Neural progenitor cell (in vitro differentiated cells): ENCODE measurements at regions not wholly inside any gene's neighbourhood (a gene's known extent, or its start where the extent isn't known, plus 50 kb on each side); places are given as distances from the start of the nearest gene placed in this dataset.

Source experiments
- DNase-seq: peaks from one replicate; pipeline ENCODE4 v3.0.0-alpha.2; 2016; ENCODE audit warnings: low spot score
- H2AFZ ChIP-seq: fragments of 200-600 bp; sonication (generic); replicated peaks from 2 replicates; pipeline ENCODE4 v1.6.1; 2016; ENCODE audit warnings: antibody characterized with exemption
- H3F3A ChIP-seq: fragments of 200-600 bp; sonication (generic); 2 replicates; pipeline ENCODE4 v1.6.1; 2016; ENCODE audit warnings: antibody characterized with exemption, low read depth
- H3K27ac ChIP-seq: fragments of 200-600 bp; sonication (generic); 2 replicates; pipeline ENCODE4 v1.5.1; 2016; ENCODE audit warnings: mild to moderate bottlenecking
- H3K27me3 ChIP-seq: fragments of 200-600 bp; sonication (generic); 2 replicates; pipeline ENCODE4 v1.6.1; 2016; ENCODE audit warnings: mild to moderate bottlenecking, moderate library complexity
- H3K36me3 ChIP-seq: fragments of 200-600 bp; sonication (generic); 2 replicates; pipeline ENCODE4 v1.5.1; 2016
- H3K4me1 ChIP-seq: fragments of 200-600 bp; sonication (generic); 2 replicates; pipeline ENCODE4 v1.6.1; 2016; ENCODE audit warnings: mixed run types
- H3K4me2 ChIP-seq: fragments of 200-600 bp; sonication (generic); 2 replicates; pipeline ENCODE4 v1.6.1; 2016
- H3K4me3 ChIP-seq: fragments of 200-600 bp; sonication (generic); 2 replicates; pipeline ENCODE4 v1.5.1; 2016
- H3K79me2 ChIP-seq: fragments of 200-600 bp; sonication (generic); 2 replicates; pipeline ENCODE4 v1.6.1; 2016; ENCODE audit warnings: low read depth
- H3K9ac ChIP-seq: fragments of 200-600 bp; sonication (generic); 2 replicates; pipeline ENCODE4 v1.6.1; 2016
- H3K9me3 ChIP-seq: fragments of 200-600 bp; sonication (generic); 2 replicates; pipeline ENCODE4 v1.5.1; 2016; ENCODE audit warnings: low read depth
- H4K20me1 ChIP-seq: fragments of 200-600 bp; sonication (generic); 2 replicates; pipeline ENCODE4 v1.6.1; 2016; ENCODE audit warnings: low read depth
- H3K27ac Mint-ChIP-seq: 3 replicates; pipeline ENCODE4 v1.8.0; 2021; ENCODE audit warnings: mixed read lengths
- H3K27me3 Mint-ChIP-seq: 2 replicates; pipeline ENCODE4 v1.8.0; 2022; ENCODE audit warnings: low read depth, mild to moderate bottlenecking, inconsistent platforms, moderate library complexity, mixed read lengths; ENCODE audit not compliant: insufficient read depth
- H3K36me3 Mint-ChIP-seq: 3 replicates; pipeline ENCODE4 v1.8.0; 2021; ENCODE audit warnings: mixed read lengths
- H3K4me1 Mint-ChIP-seq: 3 replicates; pipeline ENCODE4 v1.8.0; 2021; ENCODE audit warnings: mixed read lengths
- H3K4me3 Mint-ChIP-seq: 3 replicates; pipeline ENCODE4 v1.8.0; 2021; ENCODE audit warnings: mild to moderate bottlenecking, moderate library complexity, mixed read lengths
- H3K9me3 Mint-ChIP-seq: 3 replicates; pipeline ENCODE4 v1.8.0; 2020; ENCODE audit warnings: mixed read lengths
- CTCF ChIP-seq: fragments of 200-600 bp; sonication (generic); IDR thresholded peaks from 2 replicates; pipeline ENCODE4 v1.5.1; 2017; ENCODE audit warnings: antibody characterized with exemption, mild to moderate bottlenecking
- EZH2 ChIP-seq: fragments of 200-600 bp; sonication (generic); IDR thresholded peaks from 2 replicates; pipeline ENCODE4 v1.6.1; 2017; ENCODE audit warnings: antibody characterized with exemption, mild to moderate bottlenecking, moderate library complexity
- EZH2phosphoT487 ChIP-seq: fragments of 200-600 bp; sonication (generic); IDR thresholded peaks from 2 replicates; pipeline ENCODE4 v1.6.1; 2017; ENCODE audit warnings: antibody characterized with exemption

- Histone ChIP-seq H3K79me2 (no peaks in the 10 kb centered on the region), H2AFZ (no peak overlapping the region), H3K4me3 (no peak overlapping the region), H3F3A (no peaks in the 10 kb centered on the region), H3K36me3 (no peaks in the 10 kb centered on the region), H3K9me3 (no peaks in the 10 kb centered on the region), H4K20me1 (no peaks in the 10 kb centered on the region), H3K9ac (no peak overlapping the region), H3K27me3 (no peaks in the 10 kb centered on the region), H3K27ac (no peak overlapping the region), H3K4me1 (no peaks in the 10 kb centered on the region), H3K4me2 (no peak overlapping the region)
- Mint-ChIP-seq H3K27ac (no peak overlapping the region), H3K36me3 (no peaks in the 10 kb centered on the region), H3K4me3 (no peak overlapping the region), H3K27me3 (peaks cover 4% of the 10 kb centered on the region), H3K9me3 (peaks cover 4% of the 10 kb centered on the region), H3K4me1 (no peaks in the 10 kb centered on the region)
- no peak for DNase-seq
- no peak for TF ChIP-seq EZH2phosphoT487
- no peak for TF ChIP-seq CTCF
- no peak for TF ChIP-seq EZH2
These were observed 115.2 kb upstream of the ZNF32 start for GRCh38 chr10:43763846-43764245.

GRCh38 chr10:43760514-43760913, 111.8 kb upstream of the ZNF32 start:
- no peak overlapping the region for H3K4me2 ChIP-seq
- no peak overlapping the region for H3K27ac Mint-ChIP-seq
- H3F3A ChIP-seq, result no peaks in the 10 kb centered on the region
- no peaks in the 10 kb centered on the region for H3K4me1 ChIP-seq
- H2AFZ ChIP-seq, result no peak overlapping the region
- no peak overlapping the region for H3K4me3 Mint-ChIP-seq
- no peak overlapping the region for H3K27ac ChIP-seq
- no peaks in the 10 kb centered on the region for H4K20me1 ChIP-seq
- H3K4me1 Mint-ChIP-seq, result peaks cover 5% of the 10 kb centered on the region
- H3K9ac ChIP-seq, result no peak overlapping the region
- H3K36me3 ChIP-seq, result no peaks in the 10 kb centered on the region
- H3K9me3 ChIP-seq, result no peaks in the 10 kb centered on the region
- no peaks in the 10 kb centered on the region for H3K9me3 Mint-ChIP-seq
- H3K27me3 ChIP-seq, result no peaks in the 10 kb centered on the region
- DNase-seq, result no peak
- H3K79me2 ChIP-seq, result no peaks in the 10 kb centered on the region
- H3K36me3 Mint-ChIP-seq, result no peaks in the 10 kb centered on the region
- no peak overlapping the region for H3K4me3 ChIP-seq
- TF ChIP-seq EZH2, result no peak
- no peak for TF ChIP-seq CTCF
- no peak for TF ChIP-seq EZH2phosphoT487
- H3K27me3 Mint-ChIP-seq, result peaks cover 6% of the 10 kb centered on the region

GRCh38 chr10:43759216-43759615, 110.5 kb upstream of the ZNF32 start:
- Histone ChIP-seq H3K27ac (no peak overlapping the region), H3K4me1 (no peaks in the 10 kb centered on the region), H3K9me3 (no peaks in the 10 kb centered on the region), H2AFZ (no peak overlapping the region), H3K79me2 (no peaks in the 10 kb centered on the region), H3F3A (no peaks in the 10 kb centered on the region), H3K4me2 (no peak overlapping the region), H3K9ac (no peak overlapping the region), H3K4me3 (no peak overlapping the region), H3K36me3 (no peaks in the 10 kb centered on the region), H3K27me3 (no peaks in the 10 kb centered on the region), H4K20me1 (no peaks in the 10 kb centered on the region)
- Mint-ChIP-seq H3K4me3 (no peak overlapping the region), H3K9me3 (no peaks in the 10 kb centered on the region), H3K27me3 (peaks cover 6% of the 10 kb centered on the region), H3K36me3 (no peaks in the 10 kb centered on the region), H3K4me1 (peaks cover 5% of the 10 kb centered on the region), H3K27ac (no peak overlapping the region)
- no peak for DNase-seq
- TF ChIP-seq CTCF (no peak), EZH2 (no peak), EZH2phosphoT487 (no peak)

DNA sequence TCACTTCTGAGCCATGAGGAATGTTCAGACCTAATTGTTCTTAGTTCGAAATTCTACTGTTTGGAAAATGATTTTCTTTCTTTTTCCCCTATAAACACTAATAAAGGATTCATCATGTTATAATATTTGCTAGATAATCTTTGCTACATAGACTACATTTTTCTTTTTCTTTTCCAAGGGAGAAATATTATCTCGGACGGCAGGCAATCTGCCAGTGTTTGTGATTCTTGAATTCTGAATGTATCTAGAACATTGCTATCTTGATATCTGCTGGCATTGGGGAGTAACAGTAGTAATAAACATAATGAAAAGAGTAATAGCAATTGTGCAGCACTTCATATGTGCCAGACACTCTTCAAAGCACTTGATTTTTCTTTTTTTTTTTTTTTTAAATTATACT, 107.7 kb upstream of the ZNF32 start:
- H3K4me3 Mint-ChIP-seq, result no peak overlapping the region
- H3K9me3 Mint-ChIP-seq, result no peaks in the 10 kb centered on the region
- H4K20me1 ChIP-seq, result no peaks in the 10 kb centered on the region
- H3K79me2 ChIP-seq, result no peaks in the 10 kb centered on the region
- H3K4me3 ChIP-seq, result no peak overlapping the region
- H3K27ac ChIP-seq, result no peak overlapping the region
- no peaks in the 10 kb centered on the region for H3F3A ChIP-seq
- no peak overlapping the region for H3K4me2 ChIP-seq
- no peaks in the 10 kb centered on the region for H3K9me3 ChIP-seq
- no peaks in the 10 kb centered on the region for H3K27me3 ChIP-seq
- H2AFZ ChIP-seq, result no peak overlapping the region
- no peak for DNase-seq
- H3K36me3 ChIP-seq, result no peaks in the 10 kb centered on the region
- peaks cover 3% of the 10 kb centered on the region for H3K27me3 Mint-ChIP-seq
- TF ChIP-seq EZH2, result no peak
- TF ChIP-seq CTCF, result no peak
- TF ChIP-seq EZH2phosphoT487, result no peak
- H3K9ac ChIP-seq, result no peak overlapping the region
- H3K4me1 Mint-ChIP-seq, result peaks cover 5% of the 10 kb centered on the region
- H3K36me3 Mint-ChIP-seq, result no peaks in the 10 kb centered on the region
- no peaks in the 10 kb centered on the region for H3K4me1 ChIP-seq
- H3K27ac Mint-ChIP-seq, result no peak overlapping the region
